ENCODE measurements at regions not wholly inside any gene's neighbourhood (a gene's known extent, or its start where the extent isn't known, plus 50 kb on each side); places are given as distances from the start of the nearest gene placed in this dataset.

- TF ChIP-seq, protein P1, sequence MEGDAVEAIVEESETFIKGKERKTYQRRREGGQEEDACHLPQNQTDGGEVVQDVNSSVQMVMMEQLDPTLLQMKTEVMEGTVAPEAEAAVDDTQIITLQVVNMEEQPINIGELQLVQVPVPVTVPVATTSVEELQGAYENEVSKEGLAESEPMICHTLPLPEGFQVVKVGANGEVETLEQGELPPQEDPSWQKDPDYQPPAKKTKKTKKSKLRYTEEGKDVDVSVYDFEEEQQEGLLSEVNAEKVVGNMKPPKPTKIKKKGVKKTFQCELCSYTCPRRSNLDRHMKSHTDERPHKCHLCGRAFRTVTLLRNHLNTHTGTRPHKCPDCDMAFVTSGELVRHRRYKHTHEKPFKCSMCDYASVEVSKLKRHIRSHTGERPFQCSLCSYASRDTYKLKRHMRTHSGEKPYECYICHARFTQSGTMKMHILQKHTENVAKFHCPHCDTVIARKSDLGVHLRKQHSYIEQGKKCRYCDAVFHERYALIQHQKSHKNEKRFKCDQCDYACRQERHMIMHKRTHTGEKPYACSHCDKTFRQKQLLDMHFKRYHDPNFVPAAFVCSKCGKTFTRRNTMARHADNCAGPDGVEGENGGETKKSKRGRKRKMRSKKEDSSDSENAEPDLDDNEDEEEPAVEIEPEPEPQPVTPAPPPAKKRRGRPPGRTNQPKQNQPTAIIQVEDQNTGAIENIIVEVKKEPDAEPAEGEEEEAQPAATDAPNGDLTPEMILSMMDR (IDR thresholded peaks at IDR 0.05; ENCODE audit: control extremely low read depth, extremely low read depth), result no peak
- 92% methylated on average over 8 of the region's 8 CpGs for whole genome bisulfite sequencing, 2 donors
Measured at GRCh38 chr1:178614286-178614685, 101.4 kb downstream of the TEX35 start.

GRCh38 chr1:178619042-178619927 is 105.8 kb upstream of the RALGPS2 start:
- Histone ChIP-seq H3K27me3 (ENCODE audit: control insufficient read depth in 3 of 3, insufficient read depth in 3 of 3, low read length in 2 of 3) (no peaks in the 10 kb centered on the region), H3K27ac (ENCODE audit: low read depth in 1 of 2, low read length in 1 of 2) (no peak overlapping the region), H3K4me1 (ENCODE audit: control insufficient read depth in 5 of 5, insufficient read depth in 5 of 5, low read length in 5 of 5) (no peaks in the 10 kb centered on the region), H3K9me3 (ENCODE audit: control insufficient read depth in 4 of 4, insufficient read depth in 3 of 4, low read length in 3 of 4) (peaks cover 0 to 2% (median 0%) of the 10 kb centered on the region in 4 donors), H3K36me3 (ENCODE audit: control insufficient read depth in 4 of 4, insufficient read depth in 4 of 4, low read length in 4 of 4) (no peaks in the 10 kb centered on the region), H3K4me3 (no peak overlapping the region), H3K9ac (ENCODE audit: insufficient read depth in 1 of 2, low read length in 2 of 2) (no peak overlapping the region)
- WGBS, 2 donors, result 77 to 92% methylated on average over 4 of the region's 4 CpGs
- TF ChIP-seq, protein P1 (IDR thresholded peaks at IDR 0.05; ENCODE audit: control extremely low read depth, extremely low read depth), result no peak
- no peak for ATAC-seq (ENCODE audit: insufficient read depth, low FRiP score)
- DNase-seq, result no peak

More at GRCh38 chr1:178614286-178614685, 101.4 kb downstream of the TEX35 start:
- H3K9ac ChIP-seq (ENCODE audit: insufficient read depth in 1 of 2, low read length in 2 of 2), result no peak overlapping the region
- H3K4me3 ChIP-seq, result no peak overlapping the region
- H3K27me3 ChIP-seq (ENCODE audit: control insufficient read depth in 3 of 3, insufficient read depth in 3 of 3, low read length in 2 of 3), result no peaks in the 10 kb centered on the region
- no peaks in the 10 kb centered on the region for H3K9me3 ChIP-seq (ENCODE audit: control insufficient read depth in 4 of 4, insufficient read depth in 3 of 4, low read length in 3 of 4)
- H3K27ac ChIP-seq (ENCODE audit: low read depth in 1 of 2, low read length in 1 of 2), result no peak overlapping the region
- H3K36me3 ChIP-seq (ENCODE audit: control insufficient read depth in 4 of 4, insufficient read depth in 4 of 4, low read length in 4 of 4), result no peaks in the 10 kb centered on the region
- H3K4me1 ChIP-seq (ENCODE audit: control insufficient read depth in 5 of 5, insufficient read depth in 5 of 5, low read length in 5 of 5), result no peaks in the 10 kb centered on the region
- ATAC-seq (ENCODE audit: insufficient read depth, low FRiP score), result no peak
- DNase-seq, result no peak

- Histone ChIP-seq H3K9me3 (ENCODE audit: control insufficient read depth in 4 of 4, insufficient read depth in 3 of 4, low read length in 3 of 4) (peaks cover 0 to 2% (median 0%) of the 10 kb centered on the region in 4 donors), H3K9ac (ENCODE audit: insufficient read depth in 1 of 2, low read length in 2 of 2) (no peak overlapping the region), H3K4me1 (ENCODE audit: control insufficient read depth in 5 of 5, insufficient read depth in 5 of 5, low read length in 5 of 5) (peaks cover 0 to 2% (median 0%) of the 10 kb centered on the region in 5 donors), H3K36me3 (ENCODE audit: control insufficient read depth in 4 of 4, insufficient read depth in 4 of 4, low read length in 4 of 4) (no peaks in the 10 kb centered on the region), H3K27ac (ENCODE audit: low read depth in 1 of 2, low read length in 1 of 2) (no peak overlapping the region), H3K27me3 (ENCODE audit: control insufficient read depth in 3 of 3, insufficient read depth in 3 of 3, low read length in 2 of 3) (no peaks in the 10 kb centered on the region), H3K4me3 (no peak overlapping the region)
- no peak for DNase-seq
- ATAC-seq (ENCODE audit: insufficient read depth, low FRiP score), result no peak
- 84 to 85% methylated on average over 5 of the region's 5 CpGs for WGBS, 2 donors
- TF ChIP-seq, protein P1 (IDR thresholded peaks at IDR 0.05; ENCODE audit: control extremely low read depth, extremely low read depth), result no peak
Measured at GRCh38 chr1:178620584-178621475, 104.2 kb upstream of the RALGPS2 start.

All from lung (tissue), 11 donors.